CD1c-positive myeloid dendritic cell (primary cell): ENCODE measurements at regions not wholly inside any gene's neighbourhood (a gene's known extent, or its start where the extent isn't known, plus 50 kb on each side); places are given as distances from the start of the nearest gene placed in this dataset.
"Not testable (repeated sequence)": the region's sequence is repeated elsewhere in the genome, so short reads cannot be mapped to it uniquely, and the experiment has no call there.

Source experiments
- DNase-seq: peaks from one replicate; pipeline ENCODE4 v3.0.0-alpha.2; 2016; ENCODE audit errors: extremely low spot score

DNA sequence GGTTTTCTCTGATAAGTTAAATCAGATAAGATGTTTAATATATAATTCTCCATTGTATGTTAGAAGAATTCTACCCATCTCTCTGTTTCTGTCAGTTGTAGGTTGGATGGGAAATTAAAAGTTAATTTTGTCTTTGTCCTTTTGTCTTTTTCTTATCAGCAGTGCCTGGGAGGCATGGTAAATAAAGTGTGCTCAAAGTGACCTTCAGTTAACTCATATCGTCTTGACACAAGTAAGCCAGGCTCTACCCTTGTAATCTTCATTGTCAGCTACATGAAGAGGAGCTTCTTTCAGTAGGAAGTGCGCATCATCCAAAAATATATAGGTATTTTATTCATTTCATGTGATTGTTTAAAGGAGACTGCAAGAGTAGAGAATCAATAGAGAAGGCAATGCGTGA lies 138.9 kb upstream of the NRIP1 start:
- DNase-seq, result no peak

DNA sequence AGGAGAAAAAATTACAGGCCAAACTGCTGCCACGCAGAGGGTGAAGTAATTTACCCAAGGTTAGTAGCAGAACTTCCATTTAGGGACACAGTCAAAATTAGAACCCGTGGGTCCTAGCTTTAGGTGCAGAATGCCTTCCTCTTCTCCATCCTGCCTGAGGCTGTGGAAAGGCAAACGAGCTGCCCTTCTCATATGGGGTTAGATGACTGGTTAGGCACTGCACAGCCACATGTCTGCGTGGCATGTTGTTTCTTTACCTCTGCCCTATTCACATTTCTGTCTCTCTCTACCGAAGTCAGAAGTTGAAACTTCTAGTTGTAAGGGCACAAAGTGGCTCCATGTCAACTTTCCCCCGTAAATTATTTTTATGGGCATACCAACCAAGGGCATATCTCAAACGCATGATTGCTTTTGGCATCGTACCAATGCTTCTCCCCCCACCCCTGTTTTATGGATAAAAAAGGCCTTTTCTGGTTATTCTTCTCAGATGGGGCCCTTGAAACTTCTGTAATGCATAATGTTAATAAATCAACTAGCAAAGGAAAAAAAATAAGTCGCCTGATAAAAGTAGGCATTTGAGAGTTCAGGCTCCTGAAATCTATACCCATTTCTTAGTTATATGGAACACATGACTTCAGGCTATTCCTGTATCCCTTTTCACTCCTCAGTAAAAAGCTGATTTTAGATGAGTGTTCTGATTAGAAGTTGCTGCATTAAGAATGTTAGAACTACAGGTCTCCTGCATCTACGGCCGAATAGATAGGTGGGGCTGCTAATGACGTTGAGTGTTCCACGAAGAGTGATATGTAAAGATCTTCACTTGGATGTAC lies 139.6 kb upstream of the NRIP1 start:
- DNase-seq, result no peak

GRCh38 chr21:15204970-15205286 lies 140.1 kb upstream of the NRIP1 start:
- DNase-seq, result no peak

DNA sequence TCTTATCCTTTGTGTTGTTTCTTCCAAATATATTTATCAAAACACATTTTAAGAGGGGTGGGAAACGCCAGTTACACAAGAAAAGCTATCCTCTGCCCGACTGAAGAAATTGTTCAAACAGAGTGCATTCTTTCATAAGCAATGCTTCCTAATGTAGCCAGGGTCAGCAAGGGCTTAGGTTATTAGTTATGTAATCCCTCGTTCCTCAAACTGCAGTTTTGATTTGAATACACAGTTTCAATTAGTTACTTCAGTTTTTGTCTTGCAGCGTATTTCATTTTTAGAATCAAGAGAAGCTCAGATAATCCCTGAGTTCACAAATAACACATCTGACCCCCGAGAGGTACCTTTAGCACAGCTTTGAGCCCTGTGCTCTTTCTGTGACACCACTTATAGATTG lies 141.7 kb upstream of the NRIP1 start:
- DNase-seq, result peak; percentile 88

DNA sequence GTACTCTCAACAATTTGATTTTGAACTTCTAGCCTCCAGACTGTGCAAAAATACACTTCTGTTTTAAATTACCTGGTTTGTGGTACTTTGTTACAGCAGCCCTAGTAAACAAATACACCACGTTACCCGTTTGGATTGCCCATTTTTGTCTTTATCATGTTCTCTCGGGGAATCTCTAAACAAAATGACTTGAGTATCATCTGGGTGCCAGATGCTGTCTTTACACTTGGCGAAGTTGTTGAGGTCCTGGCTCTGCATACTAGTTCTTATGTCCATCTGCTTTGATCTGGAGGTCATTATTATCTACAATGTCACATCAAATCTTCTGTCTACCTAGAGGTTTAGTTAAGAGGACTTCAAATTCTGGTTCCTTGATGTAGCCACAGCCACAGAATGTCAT lies 142.4 kb upstream of the NRIP1 start:
- DNase-seq, result no peak

DNA sequence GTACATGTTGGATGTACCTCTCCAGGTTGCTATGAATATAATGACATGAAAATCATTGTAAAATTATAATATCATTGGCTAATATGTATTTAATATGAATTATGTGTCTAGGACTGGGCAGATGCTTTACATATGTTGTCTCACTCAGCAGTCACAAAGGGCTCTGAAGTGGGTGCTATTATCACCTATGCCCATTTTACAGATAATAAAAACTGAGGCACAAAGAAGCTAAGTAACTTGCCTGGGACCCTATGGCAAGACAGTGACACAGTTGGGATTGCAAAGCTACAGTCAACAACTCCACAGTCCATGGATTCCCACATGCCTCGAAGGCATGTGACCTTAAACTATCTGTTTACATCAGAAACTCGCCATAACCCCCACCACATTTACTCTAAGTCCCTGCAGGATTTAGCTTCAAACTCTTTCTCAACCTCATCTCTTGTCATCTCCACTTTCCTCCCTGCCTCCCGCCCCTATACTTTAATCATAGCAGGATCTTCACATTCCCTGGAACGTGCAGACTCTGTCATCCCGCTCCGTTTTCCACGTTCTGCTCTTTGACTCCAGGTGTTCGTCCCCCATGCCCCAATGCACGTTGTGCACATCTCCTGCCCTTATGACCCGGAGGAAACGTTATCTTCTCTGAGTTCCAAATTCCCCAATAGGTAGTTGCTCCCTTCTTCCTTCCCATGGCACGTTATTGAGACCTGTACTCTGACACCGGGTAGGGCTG lies 143.0 kb upstream of the NRIP1 start:
- DNase-seq, result no peak

- no peak for DNase-seq
Measured at GRCh38 chr21:15208786-15209185, 144.0 kb upstream of the NRIP1 start.

DNA sequence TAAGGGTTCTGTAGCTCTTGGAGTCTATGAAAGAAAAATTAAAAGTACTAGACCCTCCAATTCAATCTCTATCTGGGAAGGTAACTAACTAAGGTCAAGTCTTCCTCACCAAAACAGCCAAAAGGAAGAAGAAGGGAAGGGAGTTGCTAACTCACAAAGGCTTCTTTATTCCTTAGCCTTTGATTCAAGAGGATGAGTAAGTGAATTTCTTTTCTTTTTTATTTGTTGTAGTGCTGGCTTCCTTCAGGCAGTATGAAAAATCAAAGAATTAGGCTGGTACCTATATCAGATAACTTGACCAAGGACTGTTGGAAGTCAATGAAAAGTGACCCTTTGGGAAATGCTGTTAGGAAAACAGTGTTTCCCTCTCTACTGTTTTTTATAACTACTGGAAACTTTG lies 144.4 kb upstream of the NRIP1 start:
- DNase-seq, result no peak

DNA sequence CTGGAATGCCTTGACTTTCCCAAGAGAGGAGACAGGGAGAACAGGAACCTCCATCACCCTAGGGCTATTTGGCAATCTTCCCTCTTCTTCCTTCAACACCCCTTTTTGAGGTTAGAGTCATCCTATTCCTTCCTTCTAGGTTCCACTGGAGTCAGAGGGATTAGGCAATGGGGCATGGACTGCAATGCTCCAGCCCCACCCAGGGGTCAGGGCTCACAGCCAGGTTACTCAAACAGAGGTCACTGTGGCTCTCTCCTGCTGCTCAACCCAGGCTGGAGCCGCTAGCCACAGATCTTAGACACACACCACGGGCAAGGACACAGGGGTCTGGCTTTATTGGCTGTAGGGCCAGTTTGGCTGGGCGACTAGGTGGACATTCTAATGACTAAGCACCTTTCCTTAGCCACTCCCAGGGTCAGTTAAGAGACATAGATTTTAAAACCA lies 145.5 kb upstream of the NRIP1 start:
- peak; percentile 81 for DNase-seq

DNA sequence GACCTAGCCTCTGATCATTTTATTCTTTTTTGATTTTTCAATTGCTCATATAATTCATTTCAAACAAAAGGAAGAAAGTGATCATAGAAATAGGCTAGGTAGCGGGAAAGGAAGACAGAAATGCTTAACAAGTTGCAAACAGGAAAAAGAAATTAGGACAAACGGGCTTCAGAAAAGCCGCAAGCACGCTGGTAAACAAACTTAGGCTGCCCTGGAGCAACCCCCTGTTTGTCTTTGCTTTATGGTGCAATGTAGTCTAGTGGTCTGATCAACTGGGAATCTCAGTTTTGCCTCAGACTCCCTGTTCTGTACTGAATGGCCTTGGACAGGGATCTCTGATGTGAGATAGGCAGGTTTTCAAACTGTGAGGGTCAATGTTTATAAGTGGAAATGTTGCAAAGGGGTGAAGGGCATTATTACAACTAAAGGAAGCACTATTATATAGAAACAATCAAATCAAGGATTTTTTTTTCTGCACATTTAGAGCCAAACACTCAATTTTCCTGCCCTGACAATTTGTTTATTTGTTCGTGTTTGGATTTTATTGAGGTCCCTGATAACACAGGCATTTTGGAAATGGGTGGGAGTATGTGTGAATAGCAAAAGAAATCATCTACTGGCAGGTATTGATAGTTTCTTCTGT lies 146.8 kb upstream of the NRIP1 start:
- no peak for DNase-seq

DNA sequence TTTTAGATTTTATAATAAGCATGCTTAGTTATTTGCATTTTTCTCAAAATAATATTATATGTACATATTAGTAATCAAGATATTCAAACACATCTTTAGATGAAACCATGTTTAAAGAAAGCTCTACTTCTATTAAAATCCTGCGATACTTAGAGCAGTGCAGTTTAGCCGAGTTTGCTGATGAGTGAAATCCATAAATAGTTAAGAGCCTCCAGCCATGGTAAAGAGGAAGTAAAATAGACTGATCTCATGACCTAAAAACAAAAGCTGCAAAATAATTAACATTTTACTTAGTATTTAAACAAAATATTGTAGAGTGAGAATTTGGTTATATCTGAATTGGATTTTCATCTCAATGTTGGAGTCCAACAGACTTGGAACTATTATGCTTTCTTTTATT lies 147.4 kb upstream of the NRIP1 start:
- DNase-seq, result peak; percentile 79

DNA sequence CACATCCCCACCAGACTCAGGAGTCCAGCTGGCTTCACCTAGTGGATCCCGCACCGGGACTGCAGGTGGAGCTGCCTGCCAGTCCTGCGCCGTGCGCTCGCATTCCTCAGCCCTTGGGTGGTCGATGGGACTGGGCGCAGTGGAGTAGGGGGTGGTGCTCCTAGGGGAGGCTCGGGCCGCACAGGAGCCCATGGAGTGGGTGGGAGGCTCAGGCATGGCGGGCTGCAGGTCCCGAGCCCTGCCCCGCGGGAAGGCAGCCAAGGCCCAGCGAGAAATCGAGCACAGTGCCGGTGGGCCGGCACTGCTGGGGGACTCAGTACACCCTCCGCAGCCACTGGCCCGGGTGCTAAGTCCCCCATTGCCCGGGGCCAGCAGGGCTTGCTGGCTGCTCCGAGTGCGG lies 153.7 kb upstream of the NRIP1 start:
- not testable (repeated sequence) for DNase-seq

DNA sequence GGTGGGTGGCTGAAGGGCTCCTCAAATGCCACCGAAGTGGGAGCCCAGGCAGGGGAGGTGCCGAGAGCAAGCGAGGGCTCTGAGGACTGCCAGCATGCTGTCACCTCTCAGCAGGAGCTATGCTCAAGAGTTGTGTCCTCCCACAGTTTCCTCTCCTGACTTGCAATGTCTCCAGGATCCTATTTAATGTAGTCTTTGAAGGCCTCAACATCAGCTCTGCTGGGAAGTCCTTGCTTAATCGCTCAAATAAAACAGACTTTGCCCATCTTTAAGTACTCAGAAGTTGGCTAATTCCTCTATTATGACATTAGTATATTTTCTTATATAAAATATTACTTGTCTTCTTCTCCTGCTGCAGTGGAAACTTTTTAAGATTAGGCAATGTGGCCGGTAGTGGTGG lies 154.2 kb upstream of the NRIP1 start:
- DNase-seq, result peak; percentile 44

DNA sequence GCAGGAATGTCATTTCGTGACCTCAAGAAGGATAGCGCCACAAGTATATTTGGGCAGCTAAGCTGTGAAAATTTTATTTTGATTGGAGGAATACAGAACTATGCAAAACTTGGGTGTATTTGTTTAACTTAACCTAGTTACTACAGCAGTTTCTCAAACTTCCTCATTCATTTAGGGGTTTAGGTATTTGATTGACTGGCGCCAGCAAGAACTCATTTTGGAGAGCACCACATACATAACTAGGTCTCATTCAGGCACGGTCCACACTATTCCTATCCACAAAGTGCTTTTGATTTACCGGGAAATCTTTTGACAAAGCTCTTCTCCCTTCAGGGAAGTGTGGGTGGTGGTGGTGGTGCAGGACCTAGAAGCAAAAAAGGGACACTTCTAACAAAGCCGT lies 155.1 kb upstream of the NRIP1 start:
- DNase-seq, result peak; percentile 61

- peak; percentile 93 for DNase-seq
Measured at GRCh38 chr21:15221799-15222386, 157.1 kb upstream of the NRIP1 start.

DNA sequence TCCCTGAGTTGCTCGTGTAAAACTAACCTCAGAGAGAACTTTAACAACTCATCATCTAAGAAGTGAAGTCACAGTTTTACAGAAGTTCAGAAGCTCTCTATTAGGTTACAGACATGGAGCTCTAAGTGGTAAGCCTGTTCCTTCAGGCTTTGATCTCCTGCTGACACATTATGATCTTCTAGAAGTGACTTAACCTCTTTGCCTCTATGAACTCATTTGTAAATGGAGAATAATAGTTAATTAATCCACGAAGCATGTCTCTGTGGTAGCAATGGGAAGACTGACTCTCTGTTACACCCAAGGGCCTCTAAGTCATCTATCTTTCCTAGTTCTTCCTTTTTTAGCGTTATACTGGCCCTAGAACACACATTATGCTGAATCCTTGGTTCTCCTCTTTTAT lies 157.9 kb upstream of the NRIP1 start:
- DNase-seq, result peak; percentile 68

GRCh38 chr21:15224346-15225086 lies 159.7 kb upstream of the NRIP1 start:
- DNase-seq, result peak; percentile 69

DNA sequence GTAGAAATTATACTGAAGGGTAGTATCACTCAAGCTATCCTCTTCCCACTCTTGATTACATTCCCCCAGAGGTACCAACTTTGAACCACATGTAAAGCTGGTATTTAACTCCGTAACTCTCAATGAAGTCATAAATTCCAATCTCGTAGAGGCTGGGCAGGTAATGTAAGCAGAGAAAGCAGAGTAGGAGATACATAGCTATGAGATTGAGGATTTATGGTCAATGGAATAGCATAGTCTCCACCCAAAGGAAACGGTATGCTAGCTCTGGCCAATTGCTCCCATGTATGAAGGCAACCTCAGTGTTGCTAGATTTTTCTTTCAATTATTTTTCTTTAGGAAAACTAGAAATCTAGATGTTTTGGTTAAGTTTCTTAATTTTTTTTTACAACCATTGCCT lies 163.1 kb upstream of the NRIP1 start:
- no peak for DNase-seq

GRCh38 chr21:15229390-15229789 lies 164.6 kb upstream of the NRIP1 start:
- no peak for DNase-seq

GRCh38 chr21:15233611-15234010 lies 168.8 kb upstream of the NRIP1 start:
- DNase-seq, result no peak

DNA sequence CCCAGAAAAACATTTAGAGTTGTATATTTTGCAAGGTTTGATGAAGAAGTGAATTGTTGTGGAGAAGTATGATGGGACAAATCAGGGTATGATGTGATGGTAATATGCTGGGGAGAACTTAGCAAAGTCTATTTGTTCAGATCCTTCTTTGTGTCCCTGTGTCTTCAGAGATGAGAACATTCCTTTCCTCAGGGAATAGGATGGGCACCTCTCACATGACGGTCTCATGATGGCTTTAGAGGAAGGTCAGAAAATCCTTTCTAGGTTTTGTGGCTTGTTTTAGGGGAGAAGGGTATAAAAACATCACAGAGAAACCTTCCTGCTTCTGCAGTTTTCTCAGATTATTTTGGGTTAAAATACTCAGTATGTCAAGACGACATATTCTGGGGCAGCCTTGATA lies 171.3 kb upstream of the NRIP1 start:
- no peak for DNase-seq

GRCh38 chr21:15240848-15241247 lies 176.0 kb upstream of the NRIP1 start:
- no peak for DNase-seq
